Testis (tissue), 2 donors: ENCODE measurements at regions not wholly inside any gene's neighbourhood (a gene's known extent, or its start where the extent isn't known, plus 50 kb on each side); places are given as distances from the start of the nearest gene placed in this dataset.

Experiments
- POLR2A ChIP-seq: fragments of 450-650 bp; IDR thresholded peaks from one replicate; pipeline ENCODE4 v1.6.1; 2017; ENCODE audit warnings: antibody characterized with exemption, mild to moderate bottlenecking, moderate library complexity
- TF ChIP-seq, protein P1 (sequence below), 3 experiments: fragments of 450-650 bp in 2 of 3; fragments of 200-600 bp in 1 of 3; sonication (generic) in 1 of 3; IDR thresholded peaks; one replicate each; pipeline ENCODE4 v1.5.1; 2016 to 2019; ENCODE audit warnings: antibody characterized with exemption in 3 of 3, mild to moderate bottlenecking in 2 of 3, moderate library complexity in 1 of 3

DNA sequence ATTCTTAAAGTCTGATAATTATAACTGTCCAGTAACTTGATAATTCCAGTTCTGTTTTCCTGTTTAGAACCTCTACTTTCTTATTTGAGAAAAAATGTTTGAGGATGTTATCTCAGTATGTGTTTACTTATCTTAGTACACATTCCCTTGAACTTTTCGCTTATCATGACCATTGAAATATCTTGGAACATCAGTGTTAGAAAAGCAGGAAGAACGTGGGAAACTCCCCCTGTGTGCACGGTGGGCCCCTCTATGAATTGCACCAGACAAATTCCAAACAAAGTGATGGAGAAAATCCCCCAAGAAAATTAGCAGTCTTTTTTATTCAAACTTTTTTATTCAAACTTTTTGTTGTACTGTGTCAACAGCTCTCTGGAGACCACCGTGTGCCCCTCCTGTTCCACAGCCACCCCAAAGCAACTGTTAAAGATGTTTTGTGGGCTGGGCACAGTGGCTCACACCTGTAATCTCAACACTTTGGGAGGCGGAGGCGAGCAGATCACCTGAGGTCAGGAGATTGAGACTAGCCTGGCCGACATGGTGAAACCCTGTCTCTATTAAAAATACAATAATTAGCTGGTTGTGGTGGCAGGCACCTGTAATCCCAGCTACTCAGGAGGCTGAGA is 78.3 kb upstream of the PEG3 start:
- TF ChIP-seq, protein P1, sequence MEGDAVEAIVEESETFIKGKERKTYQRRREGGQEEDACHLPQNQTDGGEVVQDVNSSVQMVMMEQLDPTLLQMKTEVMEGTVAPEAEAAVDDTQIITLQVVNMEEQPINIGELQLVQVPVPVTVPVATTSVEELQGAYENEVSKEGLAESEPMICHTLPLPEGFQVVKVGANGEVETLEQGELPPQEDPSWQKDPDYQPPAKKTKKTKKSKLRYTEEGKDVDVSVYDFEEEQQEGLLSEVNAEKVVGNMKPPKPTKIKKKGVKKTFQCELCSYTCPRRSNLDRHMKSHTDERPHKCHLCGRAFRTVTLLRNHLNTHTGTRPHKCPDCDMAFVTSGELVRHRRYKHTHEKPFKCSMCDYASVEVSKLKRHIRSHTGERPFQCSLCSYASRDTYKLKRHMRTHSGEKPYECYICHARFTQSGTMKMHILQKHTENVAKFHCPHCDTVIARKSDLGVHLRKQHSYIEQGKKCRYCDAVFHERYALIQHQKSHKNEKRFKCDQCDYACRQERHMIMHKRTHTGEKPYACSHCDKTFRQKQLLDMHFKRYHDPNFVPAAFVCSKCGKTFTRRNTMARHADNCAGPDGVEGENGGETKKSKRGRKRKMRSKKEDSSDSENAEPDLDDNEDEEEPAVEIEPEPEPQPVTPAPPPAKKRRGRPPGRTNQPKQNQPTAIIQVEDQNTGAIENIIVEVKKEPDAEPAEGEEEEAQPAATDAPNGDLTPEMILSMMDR (IDR thresholded peaks at IDR 0.05), result no peak
- no peak for TF ChIP-seq POLR2A
